ENCODE measurements at regions not wholly inside any gene's neighbourhood (a gene's known extent, or its start where the extent isn't known, plus 50 kb on each side); places are given as distances from the start of the nearest gene placed in this dataset.

DNA sequence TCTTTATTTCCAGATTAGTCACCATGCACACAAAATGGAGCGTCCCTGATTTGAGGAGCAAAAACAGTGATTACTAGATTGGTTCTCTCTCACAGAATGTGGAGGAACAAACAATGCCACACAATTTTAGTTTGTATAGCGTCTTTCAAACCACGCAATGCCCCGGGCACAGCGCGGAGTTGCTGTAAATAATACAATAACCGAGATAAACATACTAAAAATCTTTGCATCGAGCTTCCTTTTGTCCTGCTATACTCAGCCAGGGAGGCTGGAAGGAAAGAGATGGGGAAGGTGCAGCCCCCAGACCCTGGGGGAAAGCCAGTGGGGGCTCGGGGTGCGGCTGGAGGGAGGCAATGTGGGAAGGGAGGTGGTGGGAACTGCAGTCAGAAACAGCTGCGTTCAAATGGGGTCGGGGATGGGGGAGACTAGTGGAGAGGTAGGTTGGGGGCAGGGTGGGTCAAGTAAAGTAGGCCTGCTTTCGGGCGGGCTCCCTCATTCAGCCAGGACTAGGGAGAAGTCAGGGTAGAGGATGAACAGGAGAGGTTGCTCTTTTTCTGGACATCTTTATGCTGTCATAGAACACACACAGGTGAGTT, 366.3 kb downstream of the RPS6KC1 start:
- TF ChIP-seq, protein P1, sequence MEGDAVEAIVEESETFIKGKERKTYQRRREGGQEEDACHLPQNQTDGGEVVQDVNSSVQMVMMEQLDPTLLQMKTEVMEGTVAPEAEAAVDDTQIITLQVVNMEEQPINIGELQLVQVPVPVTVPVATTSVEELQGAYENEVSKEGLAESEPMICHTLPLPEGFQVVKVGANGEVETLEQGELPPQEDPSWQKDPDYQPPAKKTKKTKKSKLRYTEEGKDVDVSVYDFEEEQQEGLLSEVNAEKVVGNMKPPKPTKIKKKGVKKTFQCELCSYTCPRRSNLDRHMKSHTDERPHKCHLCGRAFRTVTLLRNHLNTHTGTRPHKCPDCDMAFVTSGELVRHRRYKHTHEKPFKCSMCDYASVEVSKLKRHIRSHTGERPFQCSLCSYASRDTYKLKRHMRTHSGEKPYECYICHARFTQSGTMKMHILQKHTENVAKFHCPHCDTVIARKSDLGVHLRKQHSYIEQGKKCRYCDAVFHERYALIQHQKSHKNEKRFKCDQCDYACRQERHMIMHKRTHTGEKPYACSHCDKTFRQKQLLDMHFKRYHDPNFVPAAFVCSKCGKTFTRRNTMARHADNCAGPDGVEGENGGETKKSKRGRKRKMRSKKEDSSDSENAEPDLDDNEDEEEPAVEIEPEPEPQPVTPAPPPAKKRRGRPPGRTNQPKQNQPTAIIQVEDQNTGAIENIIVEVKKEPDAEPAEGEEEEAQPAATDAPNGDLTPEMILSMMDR (IDR thresholded peaks at IDR 0.05; ENCODE audit: poor library complexity): no peak
- TF ChIP-seq EZH2phosphoT487 (IDR thresholded peaks at IDR 0.05; ENCODE audit: low read depth, severe bottlenecking, unreplicated experiment): no peak
- no peak for TF ChIP-seq EZH2 (IDR thresholded peaks at IDR 0.05; ENCODE audit: borderline replicate concordance)

Measured in hepatocyte (in vitro differentiated cells).